ENCODE measurements at regions not wholly inside any gene's neighbourhood (a gene's known extent, or its start where the extent isn't known, plus 50 kb on each side); places are given as distances from the start of the nearest gene placed in this dataset.

DNA sequence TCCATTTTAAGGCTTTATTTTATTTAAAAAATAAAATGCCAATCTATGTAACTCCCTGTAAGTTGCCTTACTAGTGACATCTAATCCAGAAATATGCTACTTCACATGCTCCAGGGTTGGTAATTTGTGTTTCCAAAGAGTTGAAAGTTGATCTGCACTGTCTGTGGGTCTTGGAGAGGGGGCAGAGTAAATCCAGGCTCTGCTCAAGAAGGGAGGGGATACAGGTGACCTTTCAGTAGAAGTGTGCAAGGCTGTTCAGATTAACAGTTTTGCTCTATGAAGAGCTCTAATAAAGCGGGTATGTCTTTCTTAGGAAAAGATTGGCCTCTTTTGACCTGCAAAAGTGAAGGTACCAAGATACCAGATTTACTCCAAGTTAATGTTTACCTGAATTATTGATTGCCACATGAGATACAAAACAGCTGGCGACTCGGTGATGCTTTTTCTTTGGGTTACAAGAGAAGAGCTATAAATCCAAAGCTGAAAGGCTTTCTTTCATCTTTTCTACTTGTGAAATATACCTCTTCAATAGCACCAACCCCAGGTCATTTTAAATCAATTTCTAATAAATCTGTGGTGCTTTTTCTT is 75.6 kb upstream of the FLRT2 start:
- Histone ChIP-seq H3K9me3 (ENCODE audit: control insufficient read depth, low read length) (no peaks in the 10 kb centered on the region), H3K36me3 (ENCODE audit: control insufficient read depth in 1 of 2, insufficient read depth in 2 of 2, low read length in 1 of 2) (no peaks in the 10 kb centered on the region), H3K27ac (ENCODE audit: low read depth in 1 of 2, low read length in 2 of 2) (no peak overlapping the region), H3K4me3 (ENCODE audit: low read length in 2 of 2) (no peak overlapping the region), H3K4me1 (ENCODE audit: control insufficient read depth in 1 of 2, insufficient read depth in 2 of 2, low read length in 2 of 2) (no peaks in the 10 kb centered on the region), H3K27me3 (ENCODE audit: control insufficient read depth in 1 of 2, insufficient read depth in 2 of 2, low read length in 1 of 2) (no peaks in the 10 kb centered on the region)
- ATAC-seq (ENCODE audit: low FRiP score), result no peak
- 94 to 99% methylated on average over 3 of the region's 3 CpGs for WGBS, 2 donors
- no peak for DNase-seq
- intact Hi-C loops (cut with DNase I), result no loop called here

DNA sequence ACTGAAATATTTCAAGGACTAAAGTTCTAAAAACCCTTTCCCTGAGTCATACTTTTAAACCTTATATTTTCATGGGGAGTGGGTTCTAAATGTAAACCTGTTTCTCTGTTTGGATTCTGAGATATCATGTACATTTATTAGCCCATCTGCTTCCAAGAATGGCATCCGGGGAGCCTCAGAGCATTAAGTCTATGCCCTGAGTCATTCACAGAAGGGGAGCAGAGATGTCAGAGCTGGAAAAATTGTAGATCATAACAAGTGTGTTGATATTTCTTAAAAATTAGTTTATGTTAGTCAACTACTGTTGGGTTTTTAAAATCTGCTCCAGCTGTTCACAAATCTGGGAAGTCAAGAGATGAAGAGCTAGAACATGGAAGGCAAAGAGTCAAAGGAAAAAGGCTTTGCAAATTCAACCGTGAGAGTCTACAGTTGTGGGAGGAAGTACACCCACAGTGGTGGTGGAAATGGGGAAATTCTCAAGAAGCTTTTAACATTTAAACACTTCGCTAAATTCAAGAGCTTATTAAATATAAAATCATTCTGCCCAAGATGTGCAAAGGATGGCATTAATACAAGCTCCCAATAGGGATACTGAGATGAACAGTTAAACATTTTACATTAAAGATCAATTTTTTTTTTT is 70.5 kb upstream of the FLRT2 start:
- 83 to 89% methylated on average over 3 of the region's 3 CpGs for WGBS, 2 donors
- H3K4me3 ChIP-seq (ENCODE audit: low read length in 2 of 2), result no peak overlapping the region
- no peaks in the 10 kb centered on the region for H3K4me1 ChIP-seq (ENCODE audit: control insufficient read depth in 1 of 2, insufficient read depth in 2 of 2, low read length in 2 of 2)
- DNase-seq (no peak), ATAC-seq (ENCODE audit: low FRiP score) (no peak)
- intact Hi-C loops (cut with DNase I), result no loop called here
- no peak overlapping the region for H3K27ac ChIP-seq (ENCODE audit: low read depth in 1 of 2, low read length in 2 of 2)
- H3K36me3 ChIP-seq (ENCODE audit: control insufficient read depth in 1 of 2, insufficient read depth in 2 of 2, low read length in 1 of 2), result no peaks in the 10 kb centered on the region
- H3K9me3 ChIP-seq (ENCODE audit: control insufficient read depth, low read length), result no peaks in the 10 kb centered on the region
- H3K27me3 ChIP-seq (ENCODE audit: control insufficient read depth in 1 of 2, insufficient read depth in 2 of 2, low read length in 1 of 2), result no peaks in the 10 kb centered on the region

DNA sequence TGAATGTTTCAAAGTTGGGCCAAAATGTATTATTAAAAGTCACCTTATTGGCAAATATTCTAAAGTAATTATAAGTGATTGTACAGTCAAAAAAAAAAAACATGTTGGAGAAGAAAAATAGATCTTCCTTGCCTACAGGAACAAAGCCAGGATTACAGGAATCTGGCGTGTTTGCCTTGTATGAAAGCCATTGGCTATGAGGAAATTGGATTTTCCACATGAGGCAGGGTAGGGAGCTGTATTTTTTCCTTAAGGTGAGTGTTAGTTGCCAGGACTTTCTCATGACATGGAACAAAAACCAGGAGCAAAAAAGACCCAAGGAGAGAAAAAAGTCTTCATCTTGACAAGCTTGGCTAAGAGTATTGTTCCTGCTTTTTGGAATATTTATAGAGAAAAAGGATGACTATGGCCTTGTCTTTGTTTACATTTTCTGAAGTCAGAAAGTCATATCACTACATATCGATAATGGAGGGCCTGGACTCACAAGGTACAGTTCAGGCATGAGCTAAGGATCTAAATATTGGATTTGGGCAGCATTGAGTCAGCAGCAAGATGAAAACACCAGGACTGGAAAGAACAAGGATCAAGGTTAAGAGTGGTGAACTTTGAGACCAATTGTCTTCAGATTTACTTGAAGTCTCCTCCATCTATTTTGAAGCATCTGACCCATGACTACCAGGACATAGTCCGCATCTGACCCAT is 68.4 kb upstream of the FLRT2 start:
- ATAC-seq (ENCODE audit: low FRiP score), result no peak
- 40 to 45% methylated on average over 3 of the region's 3 CpGs for WGBS, 2 donors
- Histone ChIP-seq H3K9me3 (ENCODE audit: control insufficient read depth, low read length) (no peaks in the 10 kb centered on the region), H3K4me3 (ENCODE audit: low read length in 2 of 2) (no peak overlapping the region), H3K27ac (ENCODE audit: low read depth in 1 of 2, low read length in 2 of 2) (no peak overlapping the region), H3K4me1 (ENCODE audit: control insufficient read depth in 1 of 2, insufficient read depth in 2 of 2, low read length in 2 of 2) (no peaks in the 10 kb centered on the region), H3K36me3 (ENCODE audit: control insufficient read depth in 1 of 2, insufficient read depth in 2 of 2, low read length in 1 of 2) (no peaks in the 10 kb centered on the region), H3K27me3 (ENCODE audit: control insufficient read depth in 1 of 2, insufficient read depth in 2 of 2, low read length in 1 of 2) (no peaks in the 10 kb centered on the region)
- DNase-seq, result no peak
- intact Hi-C loops (cut with DNase I), result no loop called here

DNA sequence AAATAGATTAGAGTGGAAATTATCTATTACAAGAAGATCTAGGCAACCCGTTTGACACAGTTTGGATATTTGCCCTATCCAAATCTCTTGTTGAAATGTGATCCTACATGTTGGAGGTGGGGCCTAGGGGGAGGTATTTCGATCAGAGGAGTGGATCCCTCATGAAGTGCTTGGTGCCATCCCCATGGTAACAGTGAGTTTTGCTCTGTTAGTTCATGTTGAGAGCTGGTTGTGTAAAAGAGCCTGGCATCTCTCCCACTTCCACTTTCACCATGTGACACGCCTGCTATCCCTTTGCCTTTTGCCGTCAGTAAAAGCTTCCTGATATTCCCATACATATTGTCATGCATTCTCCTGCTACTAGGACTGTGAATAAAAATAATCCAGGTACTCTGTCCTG is 66.4 kb upstream of the FLRT2 start:
- H3K27me3 ChIP-seq (ENCODE audit: control insufficient read depth in 1 of 2, insufficient read depth in 2 of 2, low read length in 1 of 2), result no peaks in the 10 kb centered on the region
- intact Hi-C loops (cut with DNase I), result no loop called here
- H3K4me3 ChIP-seq (ENCODE audit: low read length in 2 of 2), result no peak overlapping the region
- H3K4me1 ChIP-seq (ENCODE audit: control insufficient read depth in 1 of 2, insufficient read depth in 2 of 2, low read length in 2 of 2), result no peaks in the 10 kb centered on the region
- no peaks in the 10 kb centered on the region for H3K9me3 ChIP-seq (ENCODE audit: control insufficient read depth, low read length)
- H3K36me3 ChIP-seq (ENCODE audit: control insufficient read depth in 1 of 2, insufficient read depth in 2 of 2, low read length in 1 of 2), result no peaks in the 10 kb centered on the region
- 76 to 77% methylated on average over 4 of the region's 4 CpGs for WGBS, 2 donors
- ATAC-seq (ENCODE audit: low FRiP score) (peak; percentile 26), DNase-seq (no peak)
- H3K27ac ChIP-seq (ENCODE audit: low read depth in 1 of 2, low read length in 2 of 2), result no peak overlapping the region

DNA sequence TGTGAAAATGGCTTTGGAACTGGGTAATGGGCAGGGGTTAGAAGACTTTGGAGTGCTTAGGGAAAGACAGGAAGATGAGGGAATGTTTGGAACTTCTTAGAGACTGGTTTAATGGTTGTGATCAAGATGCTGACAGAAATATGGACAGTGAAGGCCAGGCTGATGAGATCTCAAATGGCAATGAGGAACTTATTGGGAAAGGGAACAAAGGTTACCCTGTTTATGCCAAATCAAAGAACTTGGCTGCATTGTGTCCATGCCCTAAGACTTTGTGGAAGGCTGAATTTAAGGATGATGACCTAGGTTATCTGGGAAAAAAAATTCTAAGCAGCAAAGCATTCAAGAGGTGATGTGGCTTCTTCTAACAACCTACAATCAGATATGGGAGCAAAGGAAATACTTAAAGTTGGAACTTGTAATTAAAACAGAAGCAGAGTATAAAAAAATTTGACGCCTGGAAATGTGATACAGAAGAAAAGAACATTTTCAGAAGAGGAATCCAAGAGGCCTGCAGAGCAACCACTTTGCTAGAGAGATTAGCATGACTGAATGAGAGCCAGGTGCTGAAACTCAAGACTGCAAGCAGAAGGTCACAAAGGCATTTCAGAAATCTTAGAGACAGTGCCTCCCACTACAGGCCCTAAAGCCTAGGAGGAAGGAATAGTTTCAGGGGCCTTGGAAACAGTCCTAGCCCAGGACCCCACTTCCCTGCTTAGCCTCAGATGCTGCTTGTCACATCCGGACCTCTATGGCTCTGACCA is 65.6 kb upstream of the FLRT2 start:
- H3K27me3 ChIP-seq (ENCODE audit: control insufficient read depth in 1 of 2, insufficient read depth in 2 of 2, low read length in 1 of 2), result no peaks in the 10 kb centered on the region
- H3K4me3 ChIP-seq (ENCODE audit: low read length in 2 of 2), result no peak overlapping the region
- intact Hi-C loops (cut with DNase I), result no loop called here
- H3K9me3 ChIP-seq (ENCODE audit: control insufficient read depth, low read length), result no peaks in the 10 kb centered on the region
- no peak for ATAC-seq (ENCODE audit: low FRiP score)
- DNase-seq, result no peak
- H3K4me1 ChIP-seq (ENCODE audit: control insufficient read depth in 1 of 2, insufficient read depth in 2 of 2, low read length in 2 of 2), result no peaks in the 10 kb centered on the region
- no peak overlapping the region for H3K27ac ChIP-seq (ENCODE audit: low read depth in 1 of 2, low read length in 2 of 2)
- WGBS, 2 donors, result 74 to 97% methylated on average over 2 of the region's 2 CpGs
- H3K36me3 ChIP-seq (ENCODE audit: control insufficient read depth in 1 of 2, insufficient read depth in 2 of 2, low read length in 1 of 2), result no peaks in the 10 kb centered on the region

DNA sequence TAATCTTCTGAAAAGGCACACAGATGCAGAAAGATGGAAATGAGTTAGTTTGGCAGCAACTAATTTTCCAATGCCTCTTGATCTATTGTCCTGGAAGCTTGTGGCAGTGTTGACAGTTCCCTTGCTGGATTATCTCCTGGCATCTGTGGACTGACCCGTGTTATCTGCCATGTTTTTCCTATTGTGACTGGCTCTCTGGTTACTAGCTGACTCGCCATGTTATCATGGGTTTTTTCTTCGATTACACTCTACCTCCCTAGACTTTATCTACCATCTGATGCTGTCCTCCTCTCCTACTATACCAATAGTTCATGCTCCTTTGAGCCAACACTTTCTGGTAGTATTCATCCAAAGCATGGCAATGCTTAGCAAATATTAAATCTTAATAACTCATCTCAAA is 63.3 kb upstream of the FLRT2 start:
- no peak for ATAC-seq (ENCODE audit: low FRiP score)

DNA sequence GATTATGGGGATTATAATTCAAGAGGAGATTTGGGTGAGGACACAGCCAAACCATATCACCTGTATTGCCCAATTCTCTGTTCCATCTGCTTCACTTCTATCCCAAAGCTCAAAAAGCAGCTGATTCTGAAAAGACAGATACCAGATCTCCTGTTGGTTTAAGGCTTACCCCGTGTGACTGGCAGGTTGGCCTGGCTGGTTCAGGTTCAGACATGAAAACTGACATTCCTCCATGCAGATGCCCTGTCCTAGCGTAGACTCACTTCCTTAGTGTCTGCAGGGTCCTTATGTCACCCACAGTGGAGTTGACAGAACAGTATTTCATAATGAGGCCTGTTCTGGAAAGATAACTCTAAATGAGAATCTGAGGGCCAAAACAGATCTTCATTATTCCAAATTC is 61.1 kb upstream of the FLRT2 start:
- 47 to 70% methylated on average over 2 of the region's 2 CpGs for WGBS, 2 donors
- ATAC-seq (ENCODE audit: low FRiP score), result no peak
- Histone ChIP-seq H3K4me1 (ENCODE audit: control insufficient read depth in 1 of 2, insufficient read depth in 2 of 2, low read length in 2 of 2) (no peaks in the 10 kb centered on the region), H3K27ac (ENCODE audit: low read depth in 1 of 2, low read length in 2 of 2) (no peak overlapping the region), H3K27me3 (ENCODE audit: control insufficient read depth in 1 of 2, insufficient read depth in 2 of 2, low read length in 1 of 2) (no peaks in the 10 kb centered on the region), H3K9me3 (ENCODE audit: control insufficient read depth, low read length) (no peaks in the 10 kb centered on the region), H3K4me3 (ENCODE audit: low read length in 2 of 2) (no peak overlapping the region), H3K36me3 (ENCODE audit: control insufficient read depth in 1 of 2, insufficient read depth in 2 of 2, low read length in 1 of 2) (no peaks in the 10 kb centered on the region)
- intact Hi-C loops (cut with DNase I), result no loop called here
- DNase-seq, result no peak

More for the DNA sequence above, 63.3 kb upstream of the FLRT2 start:
- intact Hi-C loops (cut with DNase I), result no loop called here
- H3K4me1 ChIP-seq (ENCODE audit: control insufficient read depth in 1 of 2, insufficient read depth in 2 of 2, low read length in 2 of 2), result no peaks in the 10 kb centered on the region
- no peaks in the 10 kb centered on the region for H3K27me3 ChIP-seq (ENCODE audit: control insufficient read depth in 1 of 2, insufficient read depth in 2 of 2, low read length in 1 of 2)
- no peak overlapping the region for H3K4me3 ChIP-seq (ENCODE audit: low read length in 2 of 2)
- no peaks in the 10 kb centered on the region for H3K9me3 ChIP-seq (ENCODE audit: control insufficient read depth, low read length)
- 58 to 60% methylated on average over 3 of the region's 3 CpGs for WGBS, 2 donors
- H3K36me3 ChIP-seq (ENCODE audit: control insufficient read depth in 1 of 2, insufficient read depth in 2 of 2, low read length in 1 of 2), result no peaks in the 10 kb centered on the region
- no peak overlapping the region for H3K27ac ChIP-seq (ENCODE audit: low read depth in 1 of 2, low read length in 2 of 2)
- no peak for DNase-seq

DNA sequence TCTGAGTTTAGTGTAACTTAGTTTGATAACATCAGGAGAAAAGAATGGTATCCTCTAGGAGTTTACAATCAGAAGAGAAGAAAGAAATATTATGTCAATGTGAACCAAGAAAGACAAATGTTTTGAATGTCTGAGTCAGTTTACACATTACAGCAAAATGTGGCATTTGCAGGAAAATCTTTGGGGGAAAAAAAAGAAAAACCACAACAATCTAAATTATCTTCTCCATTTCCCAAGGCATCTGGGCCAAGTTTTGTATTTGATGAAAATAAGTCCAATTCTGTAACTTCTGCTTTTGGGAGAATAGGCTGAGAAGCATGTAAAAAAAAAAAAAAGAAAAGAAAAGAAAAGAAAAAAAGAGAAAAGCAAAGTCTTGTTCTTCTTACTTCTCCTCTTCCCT is 58.8 kb upstream of the FLRT2 start:
- Histone ChIP-seq H3K36me3 (ENCODE audit: control insufficient read depth in 1 of 2, insufficient read depth in 2 of 2, low read length in 1 of 2) (no peaks in the 10 kb centered on the region), H3K4me3 (ENCODE audit: low read length in 2 of 2) (no peak overlapping the region), H3K4me1 (ENCODE audit: control insufficient read depth in 1 of 2, insufficient read depth in 2 of 2, low read length in 2 of 2) (no peaks in the 10 kb centered on the region), H3K27ac (ENCODE audit: low read depth in 1 of 2, low read length in 2 of 2) (no peak overlapping the region), H3K9me3 (ENCODE audit: control insufficient read depth, low read length) (no peaks in the 10 kb centered on the region), H3K27me3 (ENCODE audit: control insufficient read depth in 1 of 2, insufficient read depth in 2 of 2, low read length in 1 of 2) (no peaks in the 10 kb centered on the region)
- intact Hi-C loops (cut with DNase I), result no loop called here
- DNase-seq, result no peak
- no peak for ATAC-seq (ENCODE audit: low FRiP score)

Measured in aorta (tissue), 5 donors.